ENCODE measurements at regions not wholly inside any gene's neighbourhood (a gene's known extent, or its start where the extent isn't known, plus 50 kb on each side); places are given as distances from the start of the nearest gene placed in this dataset.

DNA sequence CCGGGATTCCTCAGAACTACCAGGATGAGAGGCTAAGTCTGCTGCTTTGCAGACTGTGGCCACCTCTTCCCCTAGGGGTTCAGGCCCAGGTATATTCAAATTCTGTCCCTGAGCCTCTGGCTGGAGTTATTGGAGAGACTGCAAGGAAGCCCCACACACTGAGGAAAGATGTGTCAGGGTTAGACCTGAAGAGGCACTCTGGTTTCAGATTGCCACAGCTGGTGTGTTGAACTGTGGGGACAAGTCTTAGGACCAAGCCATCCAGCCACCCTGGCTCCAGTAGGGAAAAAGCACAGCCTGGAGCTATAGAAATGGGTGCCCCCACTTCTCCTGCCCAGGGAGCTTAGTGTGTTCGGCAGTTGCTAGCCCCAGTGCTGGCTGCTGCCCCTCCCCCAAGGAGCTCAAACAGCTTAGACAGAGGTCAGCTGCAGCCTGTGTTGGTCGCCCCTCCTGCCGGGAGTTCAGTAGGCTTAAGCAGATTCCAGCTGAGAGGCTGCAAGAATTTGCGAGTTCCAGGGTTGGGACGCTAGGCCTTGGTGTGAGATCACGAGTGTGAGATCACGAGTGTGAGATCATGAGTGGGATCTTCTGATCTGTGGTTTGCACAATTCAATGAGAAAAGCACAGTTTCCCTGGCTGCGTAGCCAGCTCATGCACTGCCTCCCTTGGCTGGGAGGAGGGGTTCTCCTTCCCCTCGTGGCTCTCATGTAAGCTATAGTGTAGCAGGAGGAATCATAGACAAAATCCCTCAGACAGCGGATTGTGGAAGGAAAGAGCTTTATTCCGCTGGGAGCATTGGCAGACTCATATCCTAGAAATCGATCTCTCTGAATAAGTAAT is 552.1 kb upstream of the CHORDC1 start:
- ChIA-PET POLR2A (no interaction called here), CTCF (no interaction called here)
- H4K20me1 ChIP-seq (ENCODE audit: control insufficient read depth, insufficient read depth, low read length, poor library complexity, severe bottlenecking): no peaks in the 10 kb centered on the region
- no peaks in the 10 kb centered on the region for H3K4me1 ChIP-seq (ENCODE audit: control insufficient read depth in 2 of 2, insufficient read depth in 2 of 2, low read length in 2 of 2)
- ATAC-seq (ENCODE audit: low read depth) (no peak), DNase-seq (no peak)
- H3K36me3 ChIP-seq (replicated peaks in 1 of 2; ENCODE audit: control extremely low read depth in 1 of 2, control insufficient read depth in 1 of 2, extremely low read depth in 1 of 2, insufficient read depth in 2 of 2, low read length in 1 of 2): no peaks in the 10 kb centered on the region
- Mint-ChIP-seq H3K27me3 (no peaks in the 10 kb centered on the region), H3K27ac (no peak overlapping the region), H3K4me3 (no peak overlapping the region), H3K4me1 (no peaks in the 10 kb centered on the region), H3K9me3 (ENCODE audit: insufficient read depth) (peaks cover 8% of the 10 kb centered on the region)
- 74% methylated on average over 7 of the region's 13 CpGs for WGBS (ENCODE audit: insufficient coverage)
- no peak overlapping the region for H3K4me3 ChIP-seq (ENCODE audit: control extremely low read depth in 1 of 5, extremely low read depth in 1 of 5, insufficient read depth in 1 of 5, low read depth in 2 of 5, low read length in 4 of 5)
- peaks cover 0 to 20% (median 7%) of the 10 kb centered on the region in 3 donors for H3K9me3 ChIP-seq (ENCODE audit: control extremely low read depth in 1 of 3, control insufficient read depth in 2 of 3, insufficient read depth in 1 of 3, low read length in 2 of 3)
- no peaks in the 10 kb centered on the region for H3K27me3 ChIP-seq (replicated peaks in 1 of 4; ENCODE audit: control extremely low read depth in 1 of 4, control insufficient read depth in 3 of 4, insufficient read depth in 4 of 4, low read length in 3 of 4)
- no peaks in the 10 kb centered on the region for H3K79me2 ChIP-seq (ENCODE audit: control insufficient read depth, insufficient read depth, low read length)
- no peak overlapping the region for H3K4me2 ChIP-seq (replicated peaks; ENCODE audit: low read depth, low read length, poor library complexity, severe bottlenecking)
- H3K27ac ChIP-seq (ENCODE audit: low read length in 2 of 2): no peak overlapping the region
- H2AFZ ChIP-seq (ENCODE audit: insufficient read depth, low read depth, low read length, poor library complexity, severe bottlenecking): no peak overlapping the region
- no peak overlapping the region for H3K9ac ChIP-seq (ENCODE audit: low read length)
- TF ChIP-seq EZH2 (IDR thresholded peaks at IDR 0.05; ENCODE audit: borderline replicate concordance, insufficient read depth, low read depth, low read length, poor library complexity, severe bottlenecking): no peak
- TF ChIP-seq, protein P1, sequence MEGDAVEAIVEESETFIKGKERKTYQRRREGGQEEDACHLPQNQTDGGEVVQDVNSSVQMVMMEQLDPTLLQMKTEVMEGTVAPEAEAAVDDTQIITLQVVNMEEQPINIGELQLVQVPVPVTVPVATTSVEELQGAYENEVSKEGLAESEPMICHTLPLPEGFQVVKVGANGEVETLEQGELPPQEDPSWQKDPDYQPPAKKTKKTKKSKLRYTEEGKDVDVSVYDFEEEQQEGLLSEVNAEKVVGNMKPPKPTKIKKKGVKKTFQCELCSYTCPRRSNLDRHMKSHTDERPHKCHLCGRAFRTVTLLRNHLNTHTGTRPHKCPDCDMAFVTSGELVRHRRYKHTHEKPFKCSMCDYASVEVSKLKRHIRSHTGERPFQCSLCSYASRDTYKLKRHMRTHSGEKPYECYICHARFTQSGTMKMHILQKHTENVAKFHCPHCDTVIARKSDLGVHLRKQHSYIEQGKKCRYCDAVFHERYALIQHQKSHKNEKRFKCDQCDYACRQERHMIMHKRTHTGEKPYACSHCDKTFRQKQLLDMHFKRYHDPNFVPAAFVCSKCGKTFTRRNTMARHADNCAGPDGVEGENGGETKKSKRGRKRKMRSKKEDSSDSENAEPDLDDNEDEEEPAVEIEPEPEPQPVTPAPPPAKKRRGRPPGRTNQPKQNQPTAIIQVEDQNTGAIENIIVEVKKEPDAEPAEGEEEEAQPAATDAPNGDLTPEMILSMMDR (IDR thresholded peaks at IDR 0.05): no peak
- intact Hi-C loops (cut with micrococcal nuclease): no loop called here

DNA sequence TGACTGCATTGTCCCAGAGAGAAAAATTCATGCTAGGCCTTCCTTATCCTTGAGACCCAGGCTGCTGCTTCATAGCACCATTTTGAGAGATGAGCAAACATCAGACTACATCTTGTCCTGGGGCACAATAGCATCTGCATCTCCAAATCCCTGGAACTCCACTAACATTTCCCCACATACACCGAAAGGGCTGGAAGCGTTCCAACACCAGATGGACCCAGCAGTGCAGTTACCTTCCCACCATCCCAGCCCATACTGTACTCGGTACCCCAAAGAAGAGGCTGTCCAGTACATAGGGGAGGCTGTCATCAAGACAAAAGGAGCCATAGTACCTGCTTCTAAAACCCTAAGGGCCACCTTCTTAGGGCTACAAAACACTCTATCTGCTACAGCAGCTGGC is 547.2 kb upstream of the CHORDC1 start:
- no peak for DNase-seq
- Mint-ChIP-seq H3K27ac (no peak overlapping the region), H3K9me3 (ENCODE audit: insufficient read depth) (peaks cover 11% of the 10 kb centered on the region), H3K4me1 (no peaks in the 10 kb centered on the region), H3K4me3 (no peak overlapping the region), H3K27me3 (no peaks in the 10 kb centered on the region)
- ChIA-PET POLR2A (no interaction called here), CTCF (no interaction called here)
- Histone ChIP-seq H3K4me2 (replicated peaks; ENCODE audit: low read depth, low read length, poor library complexity, severe bottlenecking) (no peak overlapping the region), H3K79me2 (ENCODE audit: control insufficient read depth, insufficient read depth, low read length) (no peaks in the 10 kb centered on the region), H3K27me3 (replicated peaks in 1 of 4; ENCODE audit: control extremely low read depth in 1 of 4, control insufficient read depth in 3 of 4, insufficient read depth in 4 of 4, low read length in 3 of 4) (no peaks in the 10 kb centered on the region), H3K4me3 (ENCODE audit: control extremely low read depth in 1 of 5, extremely low read depth in 1 of 5, insufficient read depth in 1 of 5, low read depth in 2 of 5, low read length in 4 of 5) (no peak overlapping the region), H3K9ac (ENCODE audit: low read length) (no peak overlapping the region), H2AFZ (ENCODE audit: insufficient read depth, low read depth, low read length, poor library complexity, severe bottlenecking) (no peak overlapping the region), H3K9me3 (ENCODE audit: control extremely low read depth in 1 of 3, control insufficient read depth in 2 of 3, insufficient read depth in 1 of 3, low read length in 2 of 3) (peaks cover 0 to 13% (median 4%) of the 10 kb centered on the region in 3 donors), H3K4me1 (ENCODE audit: control insufficient read depth in 2 of 2, insufficient read depth in 2 of 2, low read length in 2 of 2) (no peaks in the 10 kb centered on the region), H3K36me3 (replicated peaks in 1 of 2; ENCODE audit: control extremely low read depth in 1 of 2, control insufficient read depth in 1 of 2, extremely low read depth in 1 of 2, insufficient read depth in 2 of 2, low read length in 1 of 2) (no peaks in the 10 kb centered on the region), H4K20me1 (ENCODE audit: control insufficient read depth, insufficient read depth, low read length, poor library complexity, severe bottlenecking) (no peaks in the 10 kb centered on the region), H3K27ac (ENCODE audit: low read length in 2 of 2) (no peak overlapping the region)
- TF ChIP-seq, protein P1 (IDR thresholded peaks at IDR 0.05): no peak
- 97% methylated on average over 3 of the region's 3 CpGs for WGBS (ENCODE audit: insufficient coverage)
- no peak for ATAC-seq (ENCODE audit: low read depth)
- intact Hi-C loops (cut with micrococcal nuclease): no loop called here
